Spleen (tissue), 7 donors: ENCODE measurements at regions not wholly inside any gene's neighbourhood (a gene's known extent, or its start where the extent isn't known, plus 50 kb on each side); places are given as distances from the start of the nearest gene placed in this dataset.

ENCODE experiments used
- POLR2A ChIP-seq, 3 donors: fragments of 450-650 bp; IDR thresholded peaks; one replicate each; pipeline ENCODE4 v1.5.1; 2017; ENCODE audit warnings: antibody characterized with exemption in 3 of 3, mild to moderate bottlenecking in 1 of 3
- POLR2AphosphoS5 ChIP-seq, 3 donors: sonication (generic); formaldehyde crosslinking; IDR thresholded peaks; one replicate each; pipeline ENCODE4 v1.5.1; 2017; ENCODE audit warnings: antibody characterized with exemption in 3 of 3
- TF ChIP-seq, protein P1 (sequence below), 11 experiments: fragments of 200-600 bp in 7 of 11; fragments of 450-650 bp in 4 of 11; sonication (generic) in 4 of 11; IDR thresholded peaks in 8 of 11; conservative IDR thresholded peaks in 3 of 11; 1 replicate in 7 of 11; 2 replicates in 4 of 11; pipeline versions ENCODE4 v1.4.0 to v1.8.0; 2016 to 2021; ENCODE audit warnings: antibody characterized with exemption in 11 of 11, inconsistent platforms in 4 of 11, mild to moderate bottlenecking in 1 of 11
- donor health status: DM: no; HTN: no; CAD: no; lungs with moderate emphysema.
- donor health status: DM: no; HTN: no; CAD: no.
- donor health status: DM: no; HTN: no; CAD: no.

DNA sequence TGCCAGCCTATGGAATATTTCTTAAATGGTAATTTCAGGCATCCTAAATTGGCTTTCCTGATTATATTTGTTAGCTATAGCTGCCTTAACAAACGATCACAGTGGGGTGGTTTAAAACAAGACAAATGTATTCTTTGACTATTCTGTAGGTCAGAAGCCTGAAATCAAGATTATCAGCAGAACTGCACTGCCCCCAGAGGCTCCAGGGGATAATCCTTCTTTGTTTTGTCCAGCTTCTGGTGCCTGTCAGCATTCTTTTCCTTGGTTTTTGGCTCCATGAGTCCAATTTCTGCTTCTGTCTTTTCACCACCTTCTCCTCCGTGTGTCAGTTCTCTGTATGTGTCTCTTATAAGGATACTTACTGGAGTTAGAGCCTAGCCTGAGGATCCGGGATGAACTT lies 1282.2 kb upstream of the USP15 start:
- TF ChIP-seq, protein P1, sequence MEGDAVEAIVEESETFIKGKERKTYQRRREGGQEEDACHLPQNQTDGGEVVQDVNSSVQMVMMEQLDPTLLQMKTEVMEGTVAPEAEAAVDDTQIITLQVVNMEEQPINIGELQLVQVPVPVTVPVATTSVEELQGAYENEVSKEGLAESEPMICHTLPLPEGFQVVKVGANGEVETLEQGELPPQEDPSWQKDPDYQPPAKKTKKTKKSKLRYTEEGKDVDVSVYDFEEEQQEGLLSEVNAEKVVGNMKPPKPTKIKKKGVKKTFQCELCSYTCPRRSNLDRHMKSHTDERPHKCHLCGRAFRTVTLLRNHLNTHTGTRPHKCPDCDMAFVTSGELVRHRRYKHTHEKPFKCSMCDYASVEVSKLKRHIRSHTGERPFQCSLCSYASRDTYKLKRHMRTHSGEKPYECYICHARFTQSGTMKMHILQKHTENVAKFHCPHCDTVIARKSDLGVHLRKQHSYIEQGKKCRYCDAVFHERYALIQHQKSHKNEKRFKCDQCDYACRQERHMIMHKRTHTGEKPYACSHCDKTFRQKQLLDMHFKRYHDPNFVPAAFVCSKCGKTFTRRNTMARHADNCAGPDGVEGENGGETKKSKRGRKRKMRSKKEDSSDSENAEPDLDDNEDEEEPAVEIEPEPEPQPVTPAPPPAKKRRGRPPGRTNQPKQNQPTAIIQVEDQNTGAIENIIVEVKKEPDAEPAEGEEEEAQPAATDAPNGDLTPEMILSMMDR (IDR thresholded peaks at IDR 0.05 in 8 of 11, conservative IDR thresholded peaks at IDR 0.05 in 3 of 11) = no peak
- TF ChIP-seq POLR2A (IDR thresholded peaks at IDR 0.05) = no peak
- TF ChIP-seq POLR2AphosphoS5 (IDR thresholded peaks at IDR 0.05) = no peak
